NT2/D1 (cell line): ENCODE measurements at regions not wholly inside any gene's neighbourhood (a gene's known extent, or its start where the extent isn't known, plus 50 kb on each side); places are given as distances from the start of the nearest gene placed in this dataset.
"Not testable (repeated sequence)": the region's sequence is repeated elsewhere in the genome, so short reads cannot be mapped to it uniquely, and the experiment has no call there.

Experiments
- SUZ12 ChIP-seq: IDR thresholded peaks from 2 replicates; pipeline ENCODE4 v1.6.1; 2011; ENCODE audit not compliant: insufficient read length, insufficient read depth; ENCODE audit errors: extremely low read depth
- ZNF274 ChIP-seq: IDR thresholded peaks from 2 replicates; pipeline ENCODE4 v1.6.1; 2011; ENCODE audit warnings: mild to moderate bottlenecking, low read depth, low read length

DNA sequence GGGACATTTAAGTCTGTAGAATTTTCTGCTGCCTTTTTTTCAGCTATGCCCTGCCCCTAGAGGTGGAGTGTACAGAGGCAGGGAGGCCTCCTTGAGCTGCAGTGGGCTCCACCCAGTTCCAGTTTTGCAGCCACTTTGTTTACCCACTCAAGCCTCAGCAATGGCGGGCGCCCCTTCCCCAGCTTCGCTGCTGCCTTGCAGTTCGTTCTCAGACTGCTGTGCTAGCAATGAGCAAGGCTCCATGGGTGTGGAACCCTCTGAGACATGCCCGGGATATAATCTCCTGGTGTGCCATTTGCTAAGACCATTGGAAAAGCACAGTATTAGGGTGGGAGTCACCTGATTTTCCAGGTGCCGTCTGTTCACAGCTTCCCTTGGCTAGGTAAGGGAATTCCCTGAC, 68.0 kb upstream of the SEMA3E start:
- TF ChIP-seq SUZ12, ZNF274: not testable (repeated sequence)
